BJ (cell line): ENCODE measurements at regions not wholly inside any gene's neighbourhood (a gene's known extent, or its start where the extent isn't known, plus 50 kb on each side); places are given as distances from the start of the nearest gene placed in this dataset.

Experiments
- CTCF ChIA-PET: fragments of 350-600 bp; formaldehyde crosslinking; extraction: SDS; loops from one replicate; lab custom pipeline; 2021; ENCODE audit warnings: antibody characterized with exemption, inconsistent platforms; lab: Yijun Ruan, JAX
- POLR2A ChIA-PET: fragments of 300-600 bp; sonication (Branson Sonifier 250); formaldehyde crosslinking; extraction: SDS; loops from one replicate; lab custom pipeline; 2021; ENCODE audit warnings: antibody characterized with exemption; lab: Charles Lee
- DNase-seq: peaks from one replicate; pipeline ENCODE4 v3.0.0-alpha.2; 2011; ENCODE audit warnings: low read depth
- H3K27me3 ChIP-seq: 2 replicates; pipeline ENCODE4 v1.6.0; 2011; ENCODE audit warnings: low read length; ENCODE audit not compliant: control insufficient read depth, insufficient read depth
- H3K36me3 ChIP-seq: 2 replicates; pipeline ENCODE4 v1.5.1; 2011; ENCODE audit warnings: low read length; ENCODE audit not compliant: control insufficient read depth, insufficient read depth
- H3K4me3 ChIP-seq: 2 replicates; pipeline ENCODE4 v1.5.1; 2011; ENCODE audit warnings: low read depth, mild to moderate bottlenecking, control low read depth, low read length
- TF ChIP-seq, protein P1 (sequence below): IDR thresholded peaks from 2 replicates; pipeline ENCODE4 v1.5.1; 2011; ENCODE audit warnings: low read depth, mild to moderate bottlenecking, control low read depth, inconsistent platforms, low read length, moderate library complexity; ENCODE audit not compliant: insufficient read depth

DNA sequence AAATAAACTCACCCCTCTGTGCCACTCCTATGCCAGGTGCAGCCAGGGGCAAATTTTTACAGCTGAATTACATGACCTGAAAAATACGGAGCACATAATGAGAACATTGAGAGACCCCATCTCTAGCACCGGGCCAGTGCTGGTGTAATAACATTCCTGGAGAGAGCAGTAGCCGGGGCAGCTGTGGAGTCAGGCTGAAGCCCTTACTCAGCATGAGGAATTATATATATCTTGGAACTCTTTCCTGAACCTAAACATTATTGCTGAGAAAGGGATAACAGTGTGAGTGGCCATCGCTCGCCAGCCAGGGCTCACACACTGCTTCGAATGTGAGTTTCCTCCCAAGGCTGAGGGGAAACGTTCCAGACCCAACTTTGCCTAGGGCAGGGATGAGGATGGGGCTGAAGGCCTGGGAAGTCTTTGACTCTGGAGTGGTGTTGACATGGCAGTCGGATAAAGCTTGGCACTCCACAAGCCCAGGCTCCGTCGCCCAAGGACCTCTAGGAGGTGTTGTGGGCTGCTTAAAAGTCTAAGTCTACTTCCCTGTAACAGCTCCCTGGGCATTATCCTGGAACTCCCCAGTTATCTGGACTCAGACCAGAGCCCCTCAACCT lies 269.8 kb downstream of the CDC5L start:
- Histone ChIP-seq H3K4me3 (no peak overlapping the region), H3K27me3 (no peaks in the 10 kb centered on the region), H3K36me3 (no peaks in the 10 kb centered on the region)
- TF ChIP-seq, protein P1, sequence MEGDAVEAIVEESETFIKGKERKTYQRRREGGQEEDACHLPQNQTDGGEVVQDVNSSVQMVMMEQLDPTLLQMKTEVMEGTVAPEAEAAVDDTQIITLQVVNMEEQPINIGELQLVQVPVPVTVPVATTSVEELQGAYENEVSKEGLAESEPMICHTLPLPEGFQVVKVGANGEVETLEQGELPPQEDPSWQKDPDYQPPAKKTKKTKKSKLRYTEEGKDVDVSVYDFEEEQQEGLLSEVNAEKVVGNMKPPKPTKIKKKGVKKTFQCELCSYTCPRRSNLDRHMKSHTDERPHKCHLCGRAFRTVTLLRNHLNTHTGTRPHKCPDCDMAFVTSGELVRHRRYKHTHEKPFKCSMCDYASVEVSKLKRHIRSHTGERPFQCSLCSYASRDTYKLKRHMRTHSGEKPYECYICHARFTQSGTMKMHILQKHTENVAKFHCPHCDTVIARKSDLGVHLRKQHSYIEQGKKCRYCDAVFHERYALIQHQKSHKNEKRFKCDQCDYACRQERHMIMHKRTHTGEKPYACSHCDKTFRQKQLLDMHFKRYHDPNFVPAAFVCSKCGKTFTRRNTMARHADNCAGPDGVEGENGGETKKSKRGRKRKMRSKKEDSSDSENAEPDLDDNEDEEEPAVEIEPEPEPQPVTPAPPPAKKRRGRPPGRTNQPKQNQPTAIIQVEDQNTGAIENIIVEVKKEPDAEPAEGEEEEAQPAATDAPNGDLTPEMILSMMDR: no peak
- ChIA-PET CTCF (interaction anchor here (1.1 to 6.6 kb wide), 6 partner anchors 10 to 1265 kb away, joined by 3 to 41 read pairs (median 14); no protein-coding TSS in a partner anchor), POLR2A (no interaction called here)
- no peak for DNase-seq

DNA sequence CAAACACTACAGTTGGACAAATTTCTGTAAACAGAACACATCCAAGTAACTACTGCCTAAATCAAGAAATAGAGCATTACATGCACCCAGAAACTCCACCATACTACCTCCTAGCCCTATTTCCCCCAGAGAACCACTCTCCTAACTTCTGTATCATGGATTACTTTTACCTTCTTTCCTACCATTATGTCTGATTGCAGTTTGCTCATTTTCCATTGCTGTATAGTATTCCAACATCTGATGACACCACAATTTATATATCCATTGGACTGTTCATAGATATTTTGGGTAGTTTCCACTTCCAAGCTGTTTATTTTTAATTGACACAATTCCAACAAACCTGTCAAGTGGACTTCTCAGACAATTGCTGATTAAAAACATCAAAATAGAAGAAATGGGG lies 271.1 kb downstream of the CDC5L start:
- TF ChIP-seq, protein P1: no peak
- no peaks in the 10 kb centered on the region for H3K36me3 ChIP-seq
- POLR2A ChIA-PET: no interaction called here
- no peaks in the 10 kb centered on the region for H3K27me3 ChIP-seq
- no peak for DNase-seq
- no peak overlapping the region for H3K4me3 ChIP-seq
- CTCF ChIA-PET: interaction anchor here (1.2 to 1.3 kb wide), 2 partner anchors 183 to 458 kb away, joined by 3 read pairs; no protein-coding TSS in a partner anchor

DNA sequence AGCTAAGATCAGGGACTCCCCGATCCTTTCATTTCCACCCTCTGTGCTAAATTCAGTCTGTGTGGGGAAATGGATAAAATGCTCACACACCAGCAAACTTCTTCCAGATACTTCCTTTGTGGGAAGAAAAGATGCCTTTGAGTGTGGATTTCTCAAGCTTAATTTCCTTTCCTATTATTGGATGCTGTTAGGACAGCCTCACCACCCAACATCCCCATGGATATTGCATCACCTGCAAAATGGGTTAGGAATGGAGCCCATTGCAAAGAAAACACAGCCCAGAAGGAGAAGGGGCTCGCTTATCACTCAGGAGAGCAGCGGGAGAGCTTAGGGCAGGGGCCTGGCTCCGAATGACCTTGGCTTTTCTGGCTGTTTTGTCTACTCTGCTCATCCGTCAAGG lies 272.2 kb downstream of the CDC5L start:
- CTCF ChIA-PET: interaction anchor here (1.1 to 2.0 kb wide), 4 partner anchors 17 to 724 kb away, joined by 3 to 11 read pairs (median 4); no protein-coding TSS in a partner anchor
- TF ChIP-seq, protein P1: no peak
- H3K36me3 ChIP-seq: no peaks in the 10 kb centered on the region
- POLR2A ChIA-PET: no interaction called here
- no peak overlapping the region for H3K4me3 ChIP-seq
- no peaks in the 10 kb centered on the region for H3K27me3 ChIP-seq
- DNase-seq: no peak

DNA sequence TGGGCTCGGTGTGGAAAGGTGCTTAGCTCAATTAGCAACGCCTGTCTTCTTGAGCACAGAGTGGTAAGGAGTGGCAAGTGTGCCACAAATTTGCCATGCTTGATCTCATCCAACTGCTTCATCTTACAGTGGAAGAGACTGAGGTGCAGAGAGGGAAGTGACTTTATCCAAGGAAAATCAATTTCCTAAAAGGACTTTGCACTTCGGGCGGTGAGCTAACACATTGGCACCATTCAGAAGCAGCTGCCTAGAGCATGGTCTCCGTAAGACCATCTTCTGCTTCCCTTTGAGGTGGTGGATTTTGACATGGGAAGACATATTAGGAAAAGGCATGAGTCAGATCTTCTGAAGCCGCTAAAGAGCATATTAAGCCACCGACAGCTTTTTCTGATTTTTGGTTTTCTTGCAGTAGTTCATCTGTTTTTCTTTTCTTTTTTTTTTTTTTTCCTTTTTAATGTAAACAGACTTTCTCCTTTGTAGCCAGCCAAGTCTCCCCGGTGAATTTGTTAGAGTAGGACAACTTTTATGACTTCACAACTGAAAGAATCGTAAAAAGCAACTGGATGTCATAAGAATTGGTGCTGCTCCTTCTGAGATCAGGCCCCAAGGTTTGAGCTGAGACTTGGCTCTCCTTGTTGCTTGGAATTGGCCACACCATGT lies 273.2 kb downstream of the CDC5L start:
- DNase-seq: peak; percentile 83
- POLR2A ChIA-PET: interaction anchor here (0.7 to 0.8 kb wide), 3 partner anchors 589 to 717 kb away, joined by 3 to 12 read pairs (median 8); partner anchors contain the start of gene SUPT3H

More for the DNA sequence above, 273.2 kb downstream of the CDC5L start:
- H3K27me3 ChIP-seq: no peaks in the 10 kb centered on the region
- CTCF ChIA-PET: interaction anchor here (1.2 to 2.0 kb wide), 4 partner anchors 16 to 1262 kb away, joined by 3 to 11 read pairs (median 4); no protein-coding TSS in a partner anchor
- H3K36me3 ChIP-seq: no peaks in the 10 kb centered on the region
- TF ChIP-seq, protein P1: no peak
- H3K4me3 ChIP-seq: no peak overlapping the region
